Kidney epithelial cell (primary cell): ENCODE measurements at regions not wholly inside any gene's neighbourhood (a gene's known extent, or its start where the extent isn't known, plus 50 kb on each side); places are given as distances from the start of the nearest gene placed in this dataset.

ENCODE experiments used
- DNase-seq: peaks from one replicate; pipeline ENCODE4 v3.0.0-alpha.2; 2010; ENCODE audit warnings: low read depth
- H3K27me3 ChIP-seq: 2 replicates; pipeline ENCODE4 v1.6.0; 2011; ENCODE audit warnings: low read length; ENCODE audit not compliant: control insufficient read depth, insufficient read depth
- H3K36me3 ChIP-seq: 2 replicates; pipeline ENCODE4 v1.5.1; 2011; ENCODE audit warnings: low read length; ENCODE audit not compliant: control insufficient read depth, insufficient read depth
- H3K4me3 ChIP-seq: 2 replicates; pipeline ENCODE4 v1.5.1; 2011; ENCODE audit warnings: low read depth, mild to moderate bottlenecking, control low read depth, low read length
- CTCF ChIP-seq: IDR thresholded peaks from 2 replicates; pipeline ENCODE4 v1.5.1; 2011; ENCODE audit warnings: mild to moderate bottlenecking, moderate library complexity, low read length, control low read depth, inconsistent platforms; ENCODE audit not compliant: insufficient read depth, poor library complexity, severe bottlenecking

- H3K27me3 ChIP-seq: no peaks in the 10 kb centered on the region
- TF ChIP-seq CTCF: no peak
- no peaks in the 10 kb centered on the region for H3K36me3 ChIP-seq
- DNase-seq: no peak
- H3K4me3 ChIP-seq: no peak overlapping the region
Observed at GRCh38 chr4:17400686-17401085, 111.2 kb downstream of the QDPR start.

- no peak for DNase-seq
- no peaks in the 10 kb centered on the region for H3K36me3 ChIP-seq
- TF ChIP-seq CTCF: no peak
Observed at GRCh38 chr4:17398805-17399204, 113.1 kb downstream of the QDPR start.

GRCh38 chr4:17398035-17398434, 113.9 kb downstream of the QDPR start:
- DNase-seq: no peak
- no peaks in the 10 kb centered on the region for H3K27me3 ChIP-seq
- no peaks in the 10 kb centered on the region for H3K36me3 ChIP-seq
- no peak for TF ChIP-seq CTCF
- H3K4me3 ChIP-seq: no peak overlapping the region

More at GRCh38 chr4:17398805-17399204, 113.1 kb downstream of the QDPR start:
- no peaks in the 10 kb centered on the region for H3K27me3 ChIP-seq
- H3K4me3 ChIP-seq: no peak overlapping the region

GRCh38 chr4:17397611-17398010, 114.3 kb downstream of the QDPR start:
- no peak overlapping the region for H3K4me3 ChIP-seq
- no peak for TF ChIP-seq CTCF
- H3K36me3 ChIP-seq: no peaks in the 10 kb centered on the region
- DNase-seq: no peak
- H3K27me3 ChIP-seq: no peaks in the 10 kb centered on the region

GRCh38 chr4:17385403-17385802, 126.5 kb downstream of the QDPR start:
- H3K4me3 ChIP-seq: no peak overlapping the region
- DNase-seq: peak; percentile 39
- H3K27me3 ChIP-seq: no peaks in the 10 kb centered on the region
- H3K36me3 ChIP-seq: no peaks in the 10 kb centered on the region
- no peak for TF ChIP-seq CTCF

- Histone ChIP-seq H3K4me3 (no peak overlapping the region), H3K36me3 (no peaks in the 10 kb centered on the region), H3K27me3 (no peaks in the 10 kb centered on the region)
- no peak for DNase-seq
- no peak for TF ChIP-seq CTCF
Observed at GRCh38 chr4:17380347-17380746, 131.5 kb downstream of the QDPR start.
